ENCODE measurements at regions not wholly inside any gene's neighbourhood (a gene's known extent, or its start where the extent isn't known, plus 50 kb on each side); places are given as distances from the start of the nearest gene placed in this dataset.

- no peak for DNase-seq
Observed at GRCh38 chr9:119441832-119442231, 72.6 kb upstream of the BRINP1 start.

- no peak for DNase-seq
Observed at GRCh38 chr9:119441338-119441737, 72.1 kb upstream of the BRINP1 start.

GRCh38 chr9:119436261-119436660 is 67.0 kb upstream of the BRINP1 start:
- DNase-seq, result no peak

GRCh38 chr9:119435076-119435475 is 65.8 kb upstream of the BRINP1 start:
- DNase-seq, result no peak

GRCh38 chr9:119432428-119432827 is 63.2 kb upstream of the BRINP1 start:
- DNase-seq, result no peak

- DNase-seq, result no peak
Observed at GRCh38 chr9:119429302-119429701, 60.1 kb upstream of the BRINP1 start.

GRCh38 chr9:119420231-119420630 is 51.0 kb upstream of the BRINP1 start:
- no peak for DNase-seq
